ENCODE measurements at regions not wholly inside any gene's neighbourhood (a gene's known extent, or its start where the extent isn't known, plus 50 kb on each side); places are given as distances from the start of the nearest gene placed in this dataset.

DNA sequence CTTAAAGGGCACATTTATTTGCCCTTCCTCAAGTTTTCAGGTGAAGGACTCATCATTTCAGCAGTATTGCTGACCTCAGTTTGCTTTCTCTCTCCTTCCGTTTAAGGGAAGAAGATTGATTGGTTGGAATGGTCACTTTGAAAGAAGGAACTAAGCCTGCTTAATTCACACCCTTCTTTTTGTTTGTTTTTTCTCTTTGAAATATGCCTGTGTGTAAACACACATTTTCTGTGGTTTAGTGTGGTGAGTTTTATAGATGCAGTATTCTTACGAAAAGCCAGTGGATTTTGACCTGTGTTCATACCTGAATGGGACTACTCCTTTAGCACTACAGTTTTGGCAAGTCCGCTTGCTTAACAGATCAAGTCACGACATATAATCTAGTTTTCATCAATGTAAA, 548.8 kb upstream of the EPHA7 start:
- H3K79me2 ChIP-seq (replicated peaks; ENCODE audit: insufficient read depth, low read length) = no peaks in the 10 kb centered on the region
- H3K9me2 ChIP-seq (ENCODE audit: insufficient read depth, low read length) = no peaks in the 10 kb centered on the region
- no peaks in the 10 kb centered on the region for H4K20me1 ChIP-seq (ENCODE audit: insufficient read depth)
- TF ChIP-seq, protein P1, sequence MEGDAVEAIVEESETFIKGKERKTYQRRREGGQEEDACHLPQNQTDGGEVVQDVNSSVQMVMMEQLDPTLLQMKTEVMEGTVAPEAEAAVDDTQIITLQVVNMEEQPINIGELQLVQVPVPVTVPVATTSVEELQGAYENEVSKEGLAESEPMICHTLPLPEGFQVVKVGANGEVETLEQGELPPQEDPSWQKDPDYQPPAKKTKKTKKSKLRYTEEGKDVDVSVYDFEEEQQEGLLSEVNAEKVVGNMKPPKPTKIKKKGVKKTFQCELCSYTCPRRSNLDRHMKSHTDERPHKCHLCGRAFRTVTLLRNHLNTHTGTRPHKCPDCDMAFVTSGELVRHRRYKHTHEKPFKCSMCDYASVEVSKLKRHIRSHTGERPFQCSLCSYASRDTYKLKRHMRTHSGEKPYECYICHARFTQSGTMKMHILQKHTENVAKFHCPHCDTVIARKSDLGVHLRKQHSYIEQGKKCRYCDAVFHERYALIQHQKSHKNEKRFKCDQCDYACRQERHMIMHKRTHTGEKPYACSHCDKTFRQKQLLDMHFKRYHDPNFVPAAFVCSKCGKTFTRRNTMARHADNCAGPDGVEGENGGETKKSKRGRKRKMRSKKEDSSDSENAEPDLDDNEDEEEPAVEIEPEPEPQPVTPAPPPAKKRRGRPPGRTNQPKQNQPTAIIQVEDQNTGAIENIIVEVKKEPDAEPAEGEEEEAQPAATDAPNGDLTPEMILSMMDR (IDR thresholded peaks at IDR 0.05; ENCODE audit: poor library complexity, severe bottlenecking) = no peak
- TF ChIP-seq POLR2AphosphoS5 (IDR thresholded peaks at IDR 0.05) (no peak), MXI1 (conservative IDR thresholded peaks at IDR 0.05; ENCODE audit: poor library complexity, severe bottlenecking) (no peak), TAF1 (IDR thresholded peaks at IDR 0.05; ENCODE audit: low read depth) (no peak), REST (IDR thresholded peaks at IDR 0.05; ENCODE audit: borderline replicate concordance) (no peak), SMC3 (conservative IDR thresholded peaks at IDR 0.05; ENCODE audit: poor library complexity) (no peak), RAD21 (conservative IDR thresholded peaks at IDR 0.05) (no peak), EZH2 (IDR thresholded peaks at IDR 0.05; ENCODE audit: borderline replicate concordance, insufficient read depth, low read length, poor library complexity, severe bottlenecking) (no peak), EP300 (conservative IDR thresholded peaks at IDR 0.05; ENCODE audit: poor library complexity, severe bottlenecking) (no peak)
- no peak overlapping the region for H3K4me3 ChIP-seq (ENCODE audit: low read length)
- no peaks in the 10 kb centered on the region for H3F3A ChIP-seq (ENCODE audit: insufficient read depth, low read length, poor library complexity, severe bottlenecking)
- H2AFZ ChIP-seq (ENCODE audit: low read depth, low read length) = no peak overlapping the region
- H3K9ac ChIP-seq (ENCODE audit: low read length) = no peak overlapping the region
- no peak overlapping the region for H3K4me2 ChIP-seq (ENCODE audit: low read length)
- no peaks in the 10 kb centered on the region for H3K27me3 ChIP-seq (ENCODE audit: insufficient read depth, low read depth, low read length)
- no peaks in the 10 kb centered on the region for H3K9me3 ChIP-seq (ENCODE audit: low read length)
- H3K27ac ChIP-seq (ENCODE audit: low read length) = no peak overlapping the region
- no peaks in the 10 kb centered on the region for H3K36me3 ChIP-seq (ENCODE audit: insufficient read depth, low read length)

DNA sequence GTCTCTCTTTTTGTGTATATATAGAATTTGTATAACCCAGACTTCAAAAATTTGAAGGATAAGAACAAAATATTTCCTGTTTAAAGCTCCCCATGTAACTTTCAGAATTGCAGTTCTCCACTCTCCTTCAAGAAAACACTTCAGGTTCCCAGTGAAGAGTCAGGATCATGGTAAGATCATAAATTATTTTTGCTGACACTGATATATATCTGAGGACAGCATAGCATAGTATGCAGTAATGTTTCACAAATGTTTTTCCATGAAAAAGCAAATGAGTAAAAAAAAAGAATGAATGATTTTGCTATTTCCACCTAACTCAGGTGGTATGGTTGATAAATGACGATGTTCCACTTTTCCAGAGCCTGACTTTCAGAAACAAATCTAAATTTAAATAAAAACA, 545.6 kb upstream of the EPHA7 start:
- TF ChIP-seq, protein P1 (IDR thresholded peaks at IDR 0.05; ENCODE audit: poor library complexity, severe bottlenecking) = no peak
- TF ChIP-seq MXI1 (conservative IDR thresholded peaks at IDR 0.05; ENCODE audit: poor library complexity, severe bottlenecking) (no peak), EP300 (conservative IDR thresholded peaks at IDR 0.05; ENCODE audit: poor library complexity, severe bottlenecking) (no peak), SMC3 (conservative IDR thresholded peaks at IDR 0.05; ENCODE audit: poor library complexity) (no peak), RAD21 (conservative IDR thresholded peaks at IDR 0.05) (no peak), POLR2AphosphoS5 (IDR thresholded peaks at IDR 0.05) (no peak), EZH2 (IDR thresholded peaks at IDR 0.05; ENCODE audit: borderline replicate concordance, insufficient read depth, low read length, poor library complexity, severe bottlenecking) (no peak), TAF1 (IDR thresholded peaks at IDR 0.05; ENCODE audit: low read depth) (no peak), REST (IDR thresholded peaks at IDR 0.05; ENCODE audit: borderline replicate concordance) (no peak)

More for the DNA sequence above, 545.6 kb upstream of the EPHA7 start:
- no peaks in the 10 kb centered on the region for H3K79me2 ChIP-seq (replicated peaks; ENCODE audit: insufficient read depth, low read length)
- no peaks in the 10 kb centered on the region for H4K20me1 ChIP-seq (ENCODE audit: insufficient read depth)
- H3K4me2 ChIP-seq (ENCODE audit: low read length) = no peak overlapping the region
- no peaks in the 10 kb centered on the region for H3K9me2 ChIP-seq (ENCODE audit: insufficient read depth, low read length)
- H3K9ac ChIP-seq (ENCODE audit: low read length) = no peak overlapping the region
- no peaks in the 10 kb centered on the region for H3K9me3 ChIP-seq (ENCODE audit: low read length)
- no peak overlapping the region for H3K27ac ChIP-seq (ENCODE audit: low read length)
- H2AFZ ChIP-seq (ENCODE audit: low read depth, low read length) = no peak overlapping the region
- H3F3A ChIP-seq (ENCODE audit: insufficient read depth, low read length, poor library complexity, severe bottlenecking) = no peaks in the 10 kb centered on the region
- no peak overlapping the region for H3K4me3 ChIP-seq (ENCODE audit: low read length)
- H3K36me3 ChIP-seq (ENCODE audit: insufficient read depth, low read length) = no peaks in the 10 kb centered on the region
- no peaks in the 10 kb centered on the region for H3K27me3 ChIP-seq (ENCODE audit: insufficient read depth, low read depth, low read length)

Measured in neural cell (in vitro differentiated cells).